GM18907 (cell line): ENCODE measurements at regions not wholly inside any gene's neighbourhood (a gene's known extent, or its start where the extent isn't known, plus 50 kb on each side); places are given as distances from the start of the nearest gene placed in this dataset.

Experiments used
- ATAC-seq: cut with Tn5 transposase; IDR thresholded peaks from one replicate; pipeline ENCODE4 v1.9.1; 2021; ENCODE audit warnings: mild to moderate bottlenecking, moderate library complexity; ENCODE audit not compliant: unreplicated experiment

DNA sequence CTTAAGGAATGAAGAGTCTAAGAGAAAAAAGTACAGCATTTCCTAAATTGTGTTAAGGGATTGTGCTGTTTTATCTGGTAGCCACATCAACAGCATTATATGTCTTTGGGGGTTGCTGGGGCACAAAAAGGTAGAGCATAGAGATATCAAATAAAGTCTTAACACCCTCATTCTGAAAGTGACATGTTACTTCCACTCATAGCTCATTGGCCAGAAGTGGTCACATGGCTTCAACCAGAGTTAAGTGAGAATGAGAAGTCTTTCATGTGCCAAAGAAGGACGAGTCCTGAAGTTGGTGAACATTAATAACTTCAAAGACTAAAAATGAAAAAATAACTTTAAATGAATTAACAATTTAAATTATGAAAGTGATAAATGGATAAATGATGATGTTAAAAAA is 175.7 kb upstream of the ZEB2 start:
- ATAC-seq: no peak

DNA sequence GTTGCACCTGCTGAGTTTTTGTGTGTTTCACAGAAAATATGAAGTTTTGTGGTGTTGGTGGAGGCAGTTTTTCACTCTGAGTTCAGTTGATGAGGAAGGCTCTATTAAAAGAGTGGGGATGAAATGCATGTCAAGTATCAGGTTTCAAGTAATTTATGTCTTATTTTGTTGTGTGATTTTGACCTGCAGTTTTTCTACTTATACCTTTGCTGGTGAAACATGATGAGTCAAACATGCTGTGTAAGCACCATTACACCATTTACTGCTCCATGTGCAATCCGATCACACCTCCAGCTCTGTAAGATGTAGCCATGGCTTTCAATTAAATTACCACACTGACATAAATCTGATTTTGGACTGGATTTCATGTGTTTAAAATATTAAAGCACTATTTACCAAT is 174.5 kb upstream of the ZEB2 start:
- no peak for ATAC-seq

DNA sequence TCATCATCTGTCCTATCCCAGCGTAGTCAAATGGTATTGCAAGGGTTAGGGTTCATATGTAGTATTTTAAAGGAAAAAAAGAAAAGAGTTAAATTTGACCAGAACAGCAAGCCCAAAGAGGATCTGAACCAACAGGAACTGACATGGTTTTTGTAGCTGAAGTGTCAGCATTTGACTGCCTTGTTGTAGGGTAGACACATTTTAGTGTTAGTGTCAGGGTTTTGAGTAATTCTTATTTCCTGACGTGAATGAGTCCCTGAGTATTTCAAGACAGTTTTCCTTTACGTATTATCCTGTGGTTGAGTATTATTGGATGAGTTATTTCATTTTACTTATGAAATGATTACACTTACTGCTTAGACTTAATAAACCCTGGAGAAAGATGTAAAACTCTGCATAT is 173.3 kb upstream of the ZEB2 start:
- ATAC-seq: no peak

DNA sequence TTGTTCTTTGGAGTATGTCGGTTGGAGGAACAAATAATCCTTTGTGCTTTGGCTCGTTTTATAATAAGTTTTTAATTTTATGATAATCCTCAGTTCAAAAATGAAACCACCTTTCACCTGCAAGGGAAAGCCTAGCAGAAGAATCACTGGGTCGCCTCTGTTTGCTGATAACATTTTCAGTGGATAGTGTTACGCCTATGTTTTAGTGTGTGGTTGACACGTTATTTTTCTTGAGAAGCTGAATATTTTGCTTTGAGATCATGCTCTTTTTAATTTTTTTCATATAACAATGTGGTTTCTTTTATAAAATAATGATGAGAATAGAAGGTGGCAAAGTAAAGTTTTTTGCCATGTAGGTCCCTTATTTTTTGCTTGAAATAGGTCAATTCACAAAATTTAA is 172.7 kb upstream of the ZEB2 start:
- ATAC-seq: no peak

DNA sequence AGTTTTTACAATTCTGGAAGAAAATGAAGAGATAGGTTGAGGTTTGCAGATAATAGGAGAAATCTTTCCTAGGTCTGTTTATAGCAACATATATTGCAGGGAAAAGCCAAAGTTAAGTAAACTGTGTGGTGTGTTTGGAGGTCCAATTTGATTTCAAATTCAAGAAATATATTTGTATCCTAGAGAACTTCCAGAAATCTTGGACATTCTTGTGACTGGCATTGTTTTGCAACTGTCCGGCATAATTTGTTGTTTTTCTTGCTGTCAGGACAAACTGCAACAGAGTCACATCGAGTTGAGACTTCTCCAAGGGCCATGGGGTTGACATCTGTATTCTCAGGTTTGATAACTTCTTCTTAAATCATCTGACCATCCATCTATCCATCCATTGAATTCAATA is 170.9 kb upstream of the ZEB2 start:
- ATAC-seq: no peak

DNA sequence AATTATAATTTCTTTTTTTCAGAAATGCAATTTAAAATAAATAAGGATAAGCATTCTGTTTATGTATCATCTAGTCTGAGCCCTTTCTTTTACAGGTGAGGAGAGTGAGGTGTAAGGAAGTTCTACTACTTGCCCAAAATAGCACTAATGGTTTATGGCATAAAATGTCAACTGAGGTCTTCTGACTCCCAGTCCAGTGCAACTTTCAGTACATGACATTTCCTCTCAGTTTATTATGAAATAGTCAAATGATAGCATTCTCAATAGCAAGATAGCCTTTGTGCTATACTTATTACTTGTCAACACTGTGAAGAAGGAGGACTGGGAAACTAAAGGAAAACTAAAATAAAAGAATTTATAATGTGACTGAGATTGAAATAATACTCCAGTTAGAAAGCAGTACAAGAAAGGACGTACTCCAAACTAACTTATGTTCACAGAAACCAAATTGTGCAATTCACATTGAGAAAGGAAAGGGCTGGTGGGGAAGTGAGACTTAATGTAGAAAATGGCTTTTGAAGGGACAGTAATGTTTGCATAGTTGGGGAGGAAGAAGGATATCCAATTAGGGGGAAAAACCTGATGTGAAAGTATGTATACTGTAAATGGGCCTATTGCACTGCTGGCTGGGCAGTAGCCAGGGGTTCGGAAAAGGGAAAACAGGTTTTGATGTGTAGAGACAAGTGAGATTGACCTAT is 166.7 kb upstream of the ZEB2 start:
- ATAC-seq: no peak

DNA sequence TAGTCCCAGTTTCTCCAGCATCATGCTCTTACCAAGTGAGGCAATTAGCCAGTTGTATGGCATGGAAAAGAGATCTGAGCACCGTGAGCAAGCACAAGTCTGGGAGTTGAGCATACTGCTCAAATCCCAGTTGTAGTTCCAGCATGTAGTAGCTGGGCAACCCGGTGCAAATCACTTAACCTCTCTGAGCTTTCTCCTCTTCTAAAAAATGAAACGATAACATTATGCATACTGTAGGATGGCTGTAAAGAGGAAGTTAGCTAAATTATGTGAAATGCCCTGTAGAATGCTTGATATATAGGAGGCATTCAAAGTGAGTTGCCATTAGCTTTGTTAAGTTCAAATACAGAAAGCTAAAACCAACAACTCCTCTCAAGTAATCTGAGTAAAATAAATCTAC is 164.0 kb upstream of the ZEB2 start:
- ATAC-seq: no peak

DNA sequence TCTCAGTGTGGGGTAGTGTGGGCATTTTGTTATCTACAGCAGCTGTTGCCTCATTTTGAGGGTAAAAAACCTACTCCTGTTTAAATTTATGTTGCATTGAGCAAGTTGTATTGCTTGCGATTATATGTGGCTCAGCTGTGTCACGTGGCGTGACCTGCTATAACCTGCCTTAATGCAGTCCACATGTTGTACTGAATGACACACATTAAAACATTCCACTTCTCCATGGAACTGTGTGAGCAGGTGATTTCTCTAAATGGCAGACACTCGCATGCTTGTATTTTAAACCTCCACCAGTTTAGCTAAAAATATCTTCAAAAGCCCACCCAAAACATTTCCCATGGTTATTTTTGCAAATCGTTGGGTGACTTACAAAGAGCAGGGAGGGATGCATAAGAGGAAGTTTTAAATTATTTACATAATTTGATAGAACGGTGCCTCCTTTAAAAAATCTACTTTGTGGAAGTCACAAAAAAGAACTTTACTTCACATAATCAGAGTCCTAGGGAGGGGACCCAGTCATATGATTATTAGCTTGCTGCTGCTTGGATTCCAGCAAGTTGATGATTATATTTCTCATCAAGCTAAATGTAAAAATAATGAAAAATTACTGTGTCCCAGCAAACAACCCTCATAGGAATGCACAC is 163.3 kb upstream of the ZEB2 start:
- no peak for ATAC-seq

DNA sequence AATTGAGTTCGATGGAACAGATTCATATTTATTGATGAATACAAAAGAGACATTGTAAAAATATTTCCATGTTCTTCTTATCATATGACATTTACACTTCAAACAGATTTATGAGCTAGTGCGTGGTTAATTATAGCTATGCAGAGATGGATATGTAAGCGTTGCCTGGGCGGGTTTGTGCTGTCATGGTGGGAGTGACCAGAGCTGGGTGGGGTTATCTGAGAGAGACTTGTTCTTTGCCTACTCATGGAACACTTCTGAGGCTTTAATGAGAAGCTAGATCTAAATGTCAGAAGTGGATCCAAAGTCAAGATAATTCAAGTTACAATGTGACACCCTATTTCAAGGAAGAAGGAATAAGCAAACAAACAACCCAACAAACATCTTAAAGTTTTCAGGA is 162.3 kb upstream of the ZEB2 start:
- no peak for ATAC-seq

DNA sequence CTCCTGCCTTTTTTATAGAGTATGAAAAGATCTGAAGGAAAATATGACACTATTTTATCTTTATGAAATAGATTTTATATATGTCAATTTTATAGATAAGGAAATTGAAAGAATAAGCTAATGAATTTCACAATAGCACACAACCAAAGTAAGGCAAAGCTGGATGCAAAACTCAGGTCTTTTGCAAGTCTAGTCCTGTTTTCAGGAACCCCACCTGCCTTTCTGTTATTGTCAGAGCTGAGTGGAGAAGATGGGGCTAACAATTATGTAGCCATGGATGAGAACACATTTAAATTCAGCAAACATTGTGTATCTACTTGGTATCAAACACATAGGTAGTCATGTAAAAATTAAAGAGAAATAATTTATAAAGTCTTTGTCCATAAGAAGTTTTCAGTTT is 161.5 kb upstream of the ZEB2 start:
- ATAC-seq: no peak

DNA sequence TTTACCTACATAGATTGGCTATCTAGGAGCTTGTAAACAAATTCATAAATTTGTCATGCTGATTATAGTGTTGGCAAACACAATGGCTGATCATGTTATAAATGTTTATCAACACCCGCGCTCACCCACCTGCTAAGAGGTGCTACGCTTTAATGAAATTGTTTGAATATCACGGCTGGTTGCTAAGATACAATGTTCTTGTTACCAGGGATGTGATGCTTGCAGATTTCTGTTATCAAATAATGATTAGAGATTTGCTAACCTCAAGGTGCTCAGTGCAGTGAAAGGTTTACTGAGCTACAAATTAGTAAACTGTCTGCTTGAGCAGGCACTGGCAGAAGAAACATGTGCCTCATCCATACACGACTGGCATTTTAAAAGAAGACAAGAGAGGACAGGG is 160.0 kb upstream of the ZEB2 start:
- ATAC-seq: no peak

DNA sequence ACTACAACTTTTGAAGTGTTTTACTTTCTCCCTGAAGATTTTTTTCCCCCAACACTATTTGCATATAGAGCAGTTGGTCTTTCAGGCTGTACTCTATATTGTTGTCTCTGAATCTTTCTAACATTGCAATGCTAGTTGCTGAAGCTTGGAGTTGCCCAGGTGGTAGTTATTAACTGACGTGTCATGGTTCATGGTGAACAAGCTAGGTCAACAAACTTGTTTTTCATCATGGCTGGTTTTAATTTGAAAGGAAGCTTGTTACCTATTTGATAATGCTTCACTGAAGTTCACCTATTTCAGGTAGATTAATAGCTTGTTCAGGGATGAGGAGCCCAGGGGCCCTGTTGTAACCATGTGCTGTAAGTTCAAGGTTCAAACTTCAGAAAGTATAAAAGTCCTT is 158.8 kb upstream of the ZEB2 start:
- no peak for ATAC-seq

DNA sequence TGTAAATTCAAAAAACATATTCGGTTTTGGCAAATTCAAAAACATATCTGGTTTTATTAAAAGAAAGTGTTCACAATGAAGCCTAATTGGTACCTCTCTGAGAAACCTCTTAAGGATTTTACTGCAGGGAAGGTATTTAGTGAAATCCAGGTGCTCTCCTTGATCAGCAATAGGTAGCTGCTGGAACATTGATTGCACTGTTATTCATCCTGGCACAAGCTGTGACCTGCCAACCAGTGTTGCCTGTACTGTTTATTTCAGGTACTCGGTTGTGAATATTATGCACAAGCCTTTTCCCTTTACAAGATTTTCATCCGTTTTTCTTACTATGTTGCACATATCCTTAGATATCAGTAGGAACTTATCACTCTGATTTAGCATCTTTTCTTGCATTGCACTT is 155.8 kb upstream of the ZEB2 start:
- no peak for ATAC-seq

DNA sequence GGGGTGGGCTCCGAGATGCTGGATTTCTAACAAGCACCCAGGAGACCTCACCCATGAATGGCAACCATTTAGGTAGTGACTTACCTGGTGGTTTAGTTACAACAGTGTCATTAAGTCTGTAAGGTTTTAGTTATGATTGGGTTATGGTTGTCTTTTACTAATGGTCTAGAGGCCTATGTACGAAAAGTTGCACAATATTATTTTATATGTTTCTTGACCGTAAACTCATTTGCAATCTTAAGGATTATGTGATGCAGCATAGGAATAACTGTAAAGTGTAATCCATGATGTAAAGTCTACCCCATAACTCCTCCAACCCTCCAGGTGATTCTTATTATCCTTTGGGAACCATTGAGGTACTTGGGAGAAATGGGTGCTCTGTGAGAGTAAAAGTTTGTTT is 155.4 kb upstream of the ZEB2 start:
- no peak for ATAC-seq

DNA sequence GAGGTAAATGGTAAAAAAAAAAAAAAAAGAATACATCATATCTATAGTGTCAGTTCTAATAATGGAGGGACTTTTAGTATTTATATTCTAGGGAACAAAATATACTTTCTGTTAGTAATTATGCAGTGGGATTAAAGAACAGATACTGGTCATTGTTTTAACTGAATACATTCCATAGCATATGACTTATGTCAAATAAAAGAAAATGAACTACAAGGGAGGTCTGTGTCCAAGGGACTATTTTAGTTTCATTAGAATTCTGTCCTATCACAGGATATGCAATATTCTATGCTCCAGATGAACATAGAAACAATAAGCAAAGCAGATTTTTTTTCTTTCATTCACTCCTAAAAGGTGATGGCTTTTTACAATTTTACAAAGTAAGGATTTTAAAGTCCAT is 154.2 kb upstream of the ZEB2 start:
- no peak for ATAC-seq

DNA sequence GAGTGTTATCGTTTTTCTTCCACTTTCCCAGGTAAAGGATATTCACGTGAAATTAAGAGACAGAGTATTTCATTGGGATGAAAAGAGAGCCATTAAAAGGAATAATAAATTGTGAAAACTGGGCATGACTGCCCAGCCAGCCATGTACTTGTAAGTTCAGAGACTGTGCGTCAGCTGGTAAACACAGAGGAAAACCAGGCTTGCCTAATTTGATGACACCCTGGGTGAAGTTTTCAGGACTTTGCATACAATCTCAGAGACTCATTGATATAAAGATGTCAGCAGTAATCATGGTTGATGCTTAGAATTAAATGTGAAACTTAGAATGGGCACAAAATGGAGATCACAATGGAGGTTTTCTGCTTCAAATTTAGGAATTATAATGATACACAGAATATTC is 153.5 kb upstream of the ZEB2 start:
- ATAC-seq: no peak

DNA sequence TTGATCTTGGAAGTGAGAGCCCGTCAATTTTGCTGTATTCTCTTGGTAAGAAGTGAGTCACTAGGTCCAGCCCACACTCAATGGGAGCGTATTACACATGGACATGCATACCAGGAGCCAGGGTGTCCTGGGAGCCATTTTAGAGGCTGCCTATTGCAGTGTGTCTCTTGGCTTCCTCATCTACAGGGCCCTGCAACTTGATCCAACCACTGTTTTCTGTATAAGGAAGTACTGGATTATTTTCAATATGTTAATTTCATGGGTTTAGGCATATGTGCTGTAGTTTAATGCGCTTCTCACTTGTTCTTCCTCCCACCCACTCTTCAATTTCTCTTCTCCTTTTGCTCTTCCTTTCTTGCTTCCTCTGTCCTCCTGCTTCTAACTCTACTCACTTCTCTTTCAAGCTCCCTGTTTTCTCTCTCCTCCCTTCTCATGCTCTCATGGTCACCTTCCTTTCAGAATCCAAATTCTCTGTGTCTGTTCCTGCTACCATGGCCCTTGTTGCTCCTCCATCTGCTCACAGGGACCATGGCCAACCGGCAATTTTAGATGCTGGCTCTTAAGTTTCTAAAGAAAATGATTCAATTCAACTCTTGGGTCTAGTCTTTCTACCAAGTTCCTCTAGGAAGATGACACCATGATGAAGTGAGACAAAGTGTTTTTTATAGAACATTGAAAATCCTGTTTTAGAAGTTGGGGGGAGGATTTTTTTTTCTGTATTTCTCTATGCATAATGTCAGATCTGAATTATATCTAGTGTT is 152.0 kb upstream of the ZEB2 start:
- no peak for ATAC-seq

DNA sequence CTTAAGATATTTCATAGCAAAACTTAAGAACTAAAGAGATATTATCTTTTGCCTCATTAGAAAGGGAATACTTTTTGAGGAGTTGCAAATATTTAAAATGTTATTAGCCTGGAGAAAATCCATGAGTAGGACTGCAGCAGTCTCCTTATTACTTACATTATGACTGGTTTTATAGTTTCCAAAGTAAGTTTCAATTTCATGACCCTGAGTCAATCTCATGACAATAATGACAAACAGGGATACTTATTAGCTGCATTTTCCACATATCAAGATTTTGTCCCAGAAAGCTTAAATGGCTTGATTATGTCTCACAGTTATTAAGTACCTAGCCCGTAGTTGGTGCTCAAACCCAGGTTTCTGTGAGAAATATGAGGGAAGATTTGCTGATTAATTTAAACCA is 150.8 kb upstream of the ZEB2 start:
- no peak for ATAC-seq

DNA sequence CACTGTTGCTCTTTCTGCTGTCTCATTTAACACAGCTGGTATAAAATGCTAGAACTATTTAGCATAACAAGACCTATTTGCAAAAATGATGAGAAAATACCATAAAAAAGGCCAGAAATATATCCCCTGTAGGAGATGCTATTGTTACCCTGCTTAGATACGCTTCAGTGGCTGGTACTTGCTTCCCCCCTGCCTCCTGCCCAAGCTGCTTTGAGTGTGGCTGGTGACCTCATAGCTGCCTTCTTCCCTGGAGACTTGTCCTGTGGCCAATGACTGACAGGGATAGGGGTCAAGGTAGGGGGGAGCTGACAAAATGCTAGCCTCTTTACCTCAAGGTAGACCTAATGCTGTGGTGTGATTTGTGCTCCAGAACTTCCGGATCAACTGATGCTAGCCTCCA is 150.2 kb upstream of the ZEB2 start:
- ATAC-seq: no peak

DNA sequence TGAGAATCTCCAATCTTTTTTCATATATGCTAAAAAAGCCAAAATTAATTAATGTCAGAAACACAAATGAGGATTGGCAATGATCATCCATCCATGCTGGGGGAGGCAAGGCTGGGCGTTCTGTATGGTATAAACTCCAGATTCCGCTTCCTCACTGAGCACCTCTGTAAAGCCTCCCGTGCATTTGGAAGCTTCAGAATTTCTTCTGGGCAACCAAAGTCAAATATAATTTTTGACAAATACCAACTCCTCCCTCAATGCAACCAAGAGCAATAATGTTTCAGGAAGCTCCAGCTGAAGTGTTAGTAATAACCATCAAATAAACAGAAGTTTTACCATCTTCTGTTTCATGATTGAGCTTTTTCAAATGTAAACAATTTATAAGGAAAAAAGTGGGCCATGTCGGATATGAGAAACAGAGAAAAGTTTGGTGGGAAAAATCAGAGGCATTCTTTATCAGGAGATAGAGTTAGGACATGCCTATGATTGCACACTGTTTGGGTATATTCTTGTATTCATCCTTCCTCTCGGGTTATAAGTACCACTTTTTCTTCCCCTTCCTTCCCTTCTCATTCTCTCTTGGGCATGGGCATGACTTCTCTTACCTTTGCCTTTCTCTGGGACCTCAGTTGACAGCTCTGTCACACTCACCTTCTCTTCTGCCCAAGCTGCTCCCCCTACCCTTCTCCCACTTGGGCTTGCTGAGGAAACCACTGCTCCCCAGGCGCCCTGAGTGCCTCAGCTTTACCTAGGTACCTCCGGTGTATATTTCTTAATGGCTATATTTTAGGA is 149.5 kb upstream of the ZEB2 start:
- no peak for ATAC-seq

DNA sequence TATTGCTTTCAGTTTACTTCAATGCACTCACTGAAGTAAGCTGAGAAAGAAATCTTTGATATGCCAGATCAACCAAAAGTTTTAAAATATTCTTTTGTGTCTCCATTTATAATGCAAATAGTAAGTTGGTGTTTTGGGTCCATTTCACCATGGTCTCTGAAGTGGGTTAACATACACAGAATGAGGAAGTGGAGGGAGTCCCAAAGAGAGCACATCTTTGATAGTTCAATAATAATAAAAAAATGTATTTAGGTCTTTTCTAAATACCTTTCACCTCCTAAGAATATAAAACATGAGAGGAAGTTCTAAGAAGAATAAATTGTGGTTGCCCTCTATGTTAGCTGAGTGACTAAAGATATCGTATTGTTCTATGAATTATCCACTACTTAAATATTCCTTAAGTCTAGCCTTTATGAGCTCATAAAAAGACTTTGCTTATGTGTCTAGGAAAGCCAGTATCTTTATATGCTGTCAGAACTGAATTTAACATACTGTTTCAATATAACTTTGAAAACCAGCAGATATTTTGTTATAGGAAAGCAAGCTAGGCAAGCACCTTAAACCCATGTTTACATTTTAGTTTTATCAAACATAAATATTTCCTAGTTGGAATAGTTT is 148.7 kb upstream of the ZEB2 start:
- ATAC-seq: no peak
